K562 (cell line): ENCODE measurements at regions not wholly inside any gene's neighbourhood (a gene's known extent, or its start where the extent isn't known, plus 50 kb on each side); places are given as distances from the start of the nearest gene placed in this dataset.
A peak's percentile ranks its signal among the peaks of the same experiment; 100 is the strongest.

Experiments used
- ATF2 ChIP-seq: sonication (generic); formaldehyde crosslinking; IDR thresholded peaks from 2 replicates; pipeline ENCODE4 v1.8.1; 2022; ENCODE audit warnings: missing genetic modification reagents
- BMI1 ChIP-seq: fragments of 150-350 bp; IDR thresholded peaks from 2 replicates; pipeline ENCODE4 v1.6.1; 2014; ENCODE audit warnings: low read length
- CREBBP ChIP-seq: IDR thresholded peaks from one replicate; pipeline ENCODE4 v1.6.1; 2012; ENCODE audit warnings: low read depth, mild to moderate bottlenecking, control low read depth, inconsistent platforms, low read length
- HNRNPH1 ChIP-seq: fragments of 200-400 bp; formaldehyde crosslinking; optimal IDR thresholded peaks from 2 replicates; pipeline ENCODE3; 2017; ENCODE audit warnings: low read depth, mild to moderate bottlenecking, low read length, moderate library complexity
- HNRNPL ChIP-seq: fragments of 200-400 bp; formaldehyde crosslinking; IDR thresholded peaks from 2 replicates; pipeline ENCODE4 v1.6.1; 2017; ENCODE audit warnings: low read depth, mild to moderate bottlenecking, low read length
- KAT2B ChIP-seq: IDR thresholded peaks from one replicate; pipeline ENCODE4 v1.6.1; 2012; ENCODE audit warnings: low read depth, mild to moderate bottlenecking, control low read depth, inconsistent platforms, low read length, moderate library complexity
- PHF20 ChIP-seq: fragments of 450-650 bp; IDR thresholded peaks from 2 replicates; pipeline ENCODE4 v1.6.1; 2018; ENCODE audit not compliant: partially characterized antibody
- PHF8 ChIP-seq: fragments of 200-600 bp; sonication (generic); IDR thresholded peaks from 2 replicates; pipeline ENCODE4 v1.6.1; 2012; ENCODE audit warnings: mixed run types, mild to moderate bottlenecking, inconsistent platforms, low read length, moderate library complexity, borderline replicate concordance
- PHTF2 ChIP-seq: fragments of 250-450 bp; sonication (Bioruptor Pico); IDR thresholded peaks from 2 replicates; pipeline ENCODE4 v1.5.0; 2021; ENCODE audit warnings: mild to moderate bottlenecking
- RBM34 ChIP-seq: fragments of 200-400 bp; formaldehyde crosslinking; IDR thresholded peaks from 2 replicates; pipeline ENCODE4 v1.6.1; 2018; ENCODE audit warnings: low read length, borderline replicate concordance; ENCODE audit not compliant: insufficient read depth
- SAFB2 ChIP-seq: fragments of 200-400 bp; formaldehyde crosslinking; IDR thresholded peaks from 2 replicates; pipeline ENCODE4 v1.6.1; 2018; ENCODE audit warnings: borderline replicate concordance, low read length, low read depth, moderate library complexity; ENCODE audit not compliant: severe bottlenecking
- SMAD2 ChIP-seq: fragments of 150-350 bp; IDR thresholded peaks from 2 replicates; pipeline ENCODE4 v1.6.1; 2014; ENCODE audit warnings: low read depth, mild to moderate bottlenecking, low read length
- SPI1 ChIP-seq: IDR thresholded peaks from 2 replicates; pipeline ENCODE4 v1.6.1; 2011; ENCODE audit warnings: low read depth, low read length, control low read depth, borderline replicate concordance
- TBP ChIP-seq: optimal IDR thresholded peaks from 2 replicates; pipeline ENCODE3; 2011; ENCODE audit warnings: low read depth, low read length, improper control_type of control experiment
- U2AF2 ChIP-seq: fragments of 200-400 bp; formaldehyde crosslinking; optimal IDR thresholded peaks from 2 replicates; pipeline ENCODE3; 2017; ENCODE audit warnings: low read depth, mild to moderate bottlenecking, low read length
- ZBTB26 ChIP-seq: fragments of 450-650 bp; formaldehyde crosslinking; IDR thresholded peaks from 2 replicates; pipeline ENCODE4 v1.4.0; 2022; ENCODE audit warnings: missing genetic modification characterization
- ZNF121 ChIP-seq: sonication (generic); formaldehyde crosslinking; conservative IDR thresholded peaks from 2 replicates; pipeline ENCODE4 v1.8.0; 2022; ENCODE audit warnings: missing genetic modification reagents
- ZNF24 ChIP-seq: fragments of 450-650 bp; IDR thresholded peaks from 2 replicates; pipeline ENCODE4 v1.6.1; 2016
- ZNF384 ChIP-seq: IDR thresholded peaks from 2 replicates; pipeline ENCODE4 v1.6.1; 2012; ENCODE audit warnings: low read depth, low read length, improper control_type of control experiment
- ZNF445 ChIP-seq: fragments of 250-450 bp; sonication (Bioruptor Pico); IDR thresholded peaks from 2 replicates; pipeline ENCODE4 v1.4.0; 2020; ENCODE audit warnings: low read depth, mild to moderate bottlenecking, moderate library complexity
- ZNF551 ChIP-seq: fragments of 250-450 bp; sonication (Bioruptor Pico); IDR thresholded peaks from 2 replicates; pipeline ENCODE4 v1.5.0; 2021; ENCODE audit warnings: mild to moderate bottlenecking, moderate library complexity
- ZNF586 ChIP-seq: fragments of 450-650 bp; formaldehyde crosslinking; conservative IDR thresholded peaks from 2 replicates; pipeline ENCODE4 v1.4.0; 2020; ENCODE audit warnings: mild to moderate bottlenecking, moderate library complexity
- TF ChIP-seq, protein P1 (sequence below): fragments of 450-650 bp; IDR thresholded peaks from 2 replicates; pipeline ENCODE4 v1.6.1; 2017; ENCODE audit warnings: antibody characterized with exemption, mild to moderate bottlenecking
- TF ChIP-seq, protein P2 (sequence below): fragments of 250-450 bp; sonication (Bioruptor Pico); IDR thresholded peaks from 2 replicates; pipeline ENCODE4 v1.4.0; 2020; ENCODE audit warnings: mild to moderate bottlenecking, moderate library complexity

DNA sequence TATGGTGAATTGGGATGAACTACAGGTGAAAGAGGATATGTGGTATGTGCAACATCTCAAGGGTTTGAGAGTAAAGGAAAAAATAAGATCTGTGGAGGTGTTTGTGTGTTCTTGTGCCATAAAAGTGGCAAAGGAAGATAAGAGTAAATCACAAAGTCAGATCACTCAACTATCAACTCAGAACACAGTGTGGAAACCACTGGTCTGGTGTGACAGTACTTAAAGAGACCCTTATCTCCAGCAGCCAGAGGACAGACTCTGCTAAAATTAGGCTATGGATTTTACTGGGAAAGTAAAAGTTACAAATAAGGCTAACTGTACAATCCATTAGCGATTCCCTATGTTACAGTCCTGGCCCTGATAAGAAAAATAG is 54.0 kb upstream of the PRDM8 start (continued):
- TF ChIP-seq, protein P1, sequence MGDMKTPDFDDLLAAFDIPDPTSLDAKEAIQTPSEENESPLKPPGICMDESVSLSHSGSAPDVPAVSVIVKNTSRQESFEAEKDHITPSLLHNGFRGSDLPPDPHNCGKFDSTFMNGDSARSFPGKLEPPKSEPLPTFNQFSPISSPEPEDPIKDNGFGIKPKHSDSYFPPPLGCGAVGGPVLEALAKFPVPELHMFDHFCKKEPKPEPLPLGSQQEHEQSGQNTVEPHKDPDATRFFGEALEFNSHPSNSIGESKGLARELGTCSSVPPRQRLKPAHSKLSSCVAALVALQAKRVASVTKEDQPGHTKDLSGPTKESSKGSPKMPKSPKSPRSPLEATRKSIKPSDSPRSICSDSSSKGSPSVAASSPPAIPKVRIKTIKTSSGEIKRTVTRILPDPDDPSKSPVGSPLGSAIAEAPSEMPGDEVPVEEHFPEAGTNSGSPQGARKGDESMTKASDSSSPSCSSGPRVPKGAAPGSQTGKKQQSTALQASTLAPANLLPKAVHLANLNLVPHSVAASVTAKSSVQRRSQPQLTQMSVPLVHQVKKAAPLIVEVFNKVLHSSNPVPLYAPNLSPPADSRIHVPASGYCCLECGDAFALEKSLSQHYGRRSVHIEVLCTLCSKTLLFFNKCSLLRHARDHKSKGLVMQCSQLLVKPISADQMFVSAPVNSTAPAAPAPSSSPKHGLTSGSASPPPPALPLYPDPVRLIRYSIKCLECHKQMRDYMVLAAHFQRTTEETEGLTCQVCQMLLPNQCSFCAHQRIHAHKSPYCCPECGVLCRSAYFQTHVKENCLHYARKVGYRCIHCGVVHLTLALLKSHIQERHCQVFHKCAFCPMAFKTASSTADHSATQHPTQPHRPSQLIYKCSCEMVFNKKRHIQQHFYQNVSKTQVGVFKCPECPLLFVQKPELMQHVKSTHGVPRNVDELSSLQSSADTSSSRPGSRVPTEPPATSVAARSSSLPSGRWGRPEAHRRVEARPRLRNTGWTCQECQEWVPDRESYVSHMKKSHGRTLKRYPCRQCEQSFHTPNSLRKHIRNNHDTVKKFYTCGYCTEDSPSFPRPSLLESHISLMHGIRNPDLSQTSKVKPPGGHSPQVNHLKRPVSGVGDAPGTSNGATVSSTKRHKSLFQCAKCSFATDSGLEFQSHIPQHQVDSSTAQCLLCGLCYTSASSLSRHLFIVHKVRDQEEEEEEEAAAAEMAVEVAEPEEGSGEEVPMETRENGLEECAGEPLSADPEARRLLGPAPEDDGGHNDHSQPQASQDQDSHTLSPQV, result no peak; the same call in none of the 2 replicates
- TF ChIP-seq ZNF551 (CRISPR knock-in tag) (no peak), ZNF121 (CRISPR knock-in tag) (no peak), ZNF586 (CRISPR knock-in tag) (no peak), SMAD2 (no peak), ZNF24 (no peak), TBP (peak; percentile 45), RBM34 (no peak), U2AF2 (no peak), ATF2 (CRISPR knock-in tag) (no peak), CREBBP (no peak), HNRNPL (no peak), KAT2B (no peak), BMI1 (no peak), PHF20 (no peak), PHTF2 (no peak), ZNF384 (no peak), PHF8 (no peak), ZBTB26 (CRISPR knock-in tag) (0 out of 2 replicates have a peak, but pooled peaks have one; percentile 21), ZNF445 (CRISPR knock-in tag) (0 out of 2 replicates have a peak, but pooled peaks have one; percentile 62), SPI1 (no peak), HNRNPH1 (no peak), SAFB2 (no peak)
- TF ChIP-seq, protein P2, sequence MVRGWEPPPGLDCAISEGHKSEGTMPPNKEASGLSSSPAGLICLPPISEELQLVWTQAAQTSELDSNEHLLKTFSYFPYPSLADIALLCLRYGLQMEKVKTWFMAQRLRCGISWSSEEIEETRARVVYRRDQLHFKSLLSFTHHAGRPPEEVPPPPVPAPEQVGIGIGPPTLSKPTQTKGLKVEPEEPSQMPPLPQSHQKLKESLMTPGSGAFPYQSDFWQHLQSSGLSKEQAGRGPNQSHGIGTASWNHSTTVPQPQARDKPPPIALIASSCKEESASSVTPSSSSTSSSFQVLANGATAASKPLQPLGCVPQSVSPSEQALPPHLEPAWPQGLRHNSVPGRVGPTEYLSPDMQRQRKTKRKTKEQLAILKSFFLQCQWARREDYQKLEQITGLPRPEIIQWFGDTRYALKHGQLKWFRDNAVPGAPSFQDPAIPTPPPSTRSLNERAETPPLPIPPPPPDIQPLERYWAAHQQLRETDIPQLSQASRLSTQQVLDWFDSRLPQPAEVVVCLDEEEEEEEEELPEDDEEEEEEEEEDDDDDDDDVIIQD (CRISPR knock-in tag), result no peak
